ENCODE measurements at regions not wholly inside any gene's neighbourhood (a gene's known extent, or its start where the extent isn't known, plus 50 kb on each side); places are given as distances from the start of the nearest gene placed in this dataset.
A peak's percentile ranks its signal among the peaks of the same experiment; 100 is the strongest.

DNA sequence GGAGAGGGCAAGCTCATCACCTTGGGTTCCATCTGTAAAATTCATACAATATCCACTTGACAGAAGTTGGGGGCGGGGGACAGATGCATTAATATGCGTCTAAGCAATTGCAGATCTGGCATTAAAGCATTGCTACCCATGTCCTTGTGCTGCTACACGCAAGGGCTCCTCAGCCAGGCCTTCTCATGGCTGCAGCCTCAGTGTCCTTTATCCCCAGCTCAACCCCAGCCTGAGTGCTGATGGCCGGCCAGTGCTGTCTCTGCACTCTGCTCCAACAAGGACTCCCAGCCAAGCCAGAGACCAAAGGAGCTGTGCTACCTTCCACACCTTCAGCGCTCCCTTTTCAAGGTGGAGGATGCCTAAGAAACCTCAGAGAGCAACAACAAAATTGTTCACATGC, 188.5 kb upstream of the STXBP5 start:
- TF ChIP-seq, protein P1, sequence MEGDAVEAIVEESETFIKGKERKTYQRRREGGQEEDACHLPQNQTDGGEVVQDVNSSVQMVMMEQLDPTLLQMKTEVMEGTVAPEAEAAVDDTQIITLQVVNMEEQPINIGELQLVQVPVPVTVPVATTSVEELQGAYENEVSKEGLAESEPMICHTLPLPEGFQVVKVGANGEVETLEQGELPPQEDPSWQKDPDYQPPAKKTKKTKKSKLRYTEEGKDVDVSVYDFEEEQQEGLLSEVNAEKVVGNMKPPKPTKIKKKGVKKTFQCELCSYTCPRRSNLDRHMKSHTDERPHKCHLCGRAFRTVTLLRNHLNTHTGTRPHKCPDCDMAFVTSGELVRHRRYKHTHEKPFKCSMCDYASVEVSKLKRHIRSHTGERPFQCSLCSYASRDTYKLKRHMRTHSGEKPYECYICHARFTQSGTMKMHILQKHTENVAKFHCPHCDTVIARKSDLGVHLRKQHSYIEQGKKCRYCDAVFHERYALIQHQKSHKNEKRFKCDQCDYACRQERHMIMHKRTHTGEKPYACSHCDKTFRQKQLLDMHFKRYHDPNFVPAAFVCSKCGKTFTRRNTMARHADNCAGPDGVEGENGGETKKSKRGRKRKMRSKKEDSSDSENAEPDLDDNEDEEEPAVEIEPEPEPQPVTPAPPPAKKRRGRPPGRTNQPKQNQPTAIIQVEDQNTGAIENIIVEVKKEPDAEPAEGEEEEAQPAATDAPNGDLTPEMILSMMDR (IDR thresholded peaks at IDR 0.05; ENCODE audit: low read depth, low read length, missing control alignments), result no peak
- DNase-seq (ENCODE audit: low read depth), result no peak
- H3K4me3 ChIP-seq (ENCODE audit: low read depth, low read length), result no peak overlapping the region
- in situ Hi-C loops (cut with HindIII; ENCODE audit: low sequenced_read_pairs), result no loop called here

GRCh38 chr6:147016440-147016839, 187.8 kb upstream of the STXBP5 start:
- TF ChIP-seq, protein P1 (IDR thresholded peaks at IDR 0.05; ENCODE audit: low read depth, low read length, missing control alignments), result no peak
- in situ Hi-C loops (cut with HindIII; ENCODE audit: low sequenced_read_pairs), result no loop called here
- no peak for DNase-seq (ENCODE audit: low read depth)
- H3K4me3 ChIP-seq (ENCODE audit: low read depth, low read length), result no peak overlapping the region

GRCh38 chr6:147017153-147017552, 187.1 kb upstream of the STXBP5 start:
- TF ChIP-seq, protein P1 (IDR thresholded peaks at IDR 0.05; ENCODE audit: low read depth, low read length, missing control alignments), result no peak
- H3K4me3 ChIP-seq (ENCODE audit: low read depth, low read length), result no peak overlapping the region
- in situ Hi-C loops (cut with HindIII; ENCODE audit: low sequenced_read_pairs), result no loop called here
- no peak for DNase-seq (ENCODE audit: low read depth)

DNA sequence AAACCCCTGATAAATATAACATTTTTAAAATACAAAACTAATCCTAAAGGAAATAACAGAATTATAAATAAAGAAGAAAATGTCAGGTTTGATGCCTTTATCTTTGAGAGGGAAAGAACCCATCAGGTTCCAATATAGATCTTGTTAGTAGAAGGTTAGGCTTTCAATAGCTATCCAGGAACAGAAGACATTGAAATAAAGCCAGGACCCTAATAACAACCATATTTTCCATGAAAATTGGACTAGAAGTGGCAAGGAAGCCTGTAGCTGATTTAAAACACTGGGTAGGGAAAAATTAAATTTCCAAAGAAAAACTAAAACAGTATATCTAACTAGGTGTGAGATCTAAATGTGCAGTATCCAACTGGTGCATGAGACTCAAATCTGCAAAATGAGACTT, 185.2 kb upstream of the STXBP5 start:
- in situ Hi-C loops (cut with HindIII; ENCODE audit: low sequenced_read_pairs), result no loop called here
- TF ChIP-seq, protein P1 (IDR thresholded peaks at IDR 0.05; ENCODE audit: low read depth, low read length, missing control alignments), result no peak
- DNase-seq (ENCODE audit: low read depth), result no peak
- no peak overlapping the region for H3K4me3 ChIP-seq (ENCODE audit: low read depth, low read length)

GRCh38 chr6:147022041-147022440, 182.2 kb upstream of the STXBP5 start:
- peak; percentile 70 for DNase-seq (ENCODE audit: low read depth)
- TF ChIP-seq, protein P1 (IDR thresholded peaks at IDR 0.05; ENCODE audit: low read depth, low read length, missing control alignments), result no peak
- in situ Hi-C loops (cut with HindIII; ENCODE audit: low sequenced_read_pairs), result no loop called here
- H3K4me3 ChIP-seq (ENCODE audit: low read depth, low read length), result no peak overlapping the region

DNA sequence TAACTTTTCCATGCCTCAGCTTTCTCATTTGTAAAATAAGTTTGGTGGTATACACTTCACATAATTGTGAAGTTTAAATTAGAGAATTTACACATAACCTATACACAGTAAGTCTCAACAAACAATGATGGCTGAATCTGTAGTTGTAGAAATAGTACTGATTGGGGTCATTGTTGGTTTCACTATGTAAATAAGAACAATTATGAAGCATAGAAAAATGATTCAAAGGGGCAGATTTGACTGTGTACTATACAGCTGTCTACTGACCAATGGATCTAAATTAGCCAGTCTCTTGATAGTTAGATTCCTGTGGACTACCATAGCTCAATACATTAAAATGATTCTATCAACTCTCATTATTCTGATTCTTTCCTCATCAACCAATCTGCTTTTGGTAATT, 181.1 kb upstream of the STXBP5 start:
- in situ Hi-C loops (cut with HindIII; ENCODE audit: low sequenced_read_pairs), result no loop called here
- H3K4me3 ChIP-seq (ENCODE audit: low read depth, low read length), result no peak overlapping the region
- TF ChIP-seq, protein P1 (IDR thresholded peaks at IDR 0.05; ENCODE audit: low read depth, low read length, missing control alignments), result no peak
- no peak for DNase-seq (ENCODE audit: low read depth)

- in situ Hi-C loops (cut with HindIII; ENCODE audit: low sequenced_read_pairs), result no loop called here
- TF ChIP-seq, protein P1 (IDR thresholded peaks at IDR 0.05; ENCODE audit: low read depth, low read length, missing control alignments), result no peak
- no peak overlapping the region for H3K4me3 ChIP-seq (ENCODE audit: low read depth, low read length)
- no peak for DNase-seq (ENCODE audit: low read depth)
Observed at GRCh38 chr6:147023581-147023980, 180.6 kb upstream of the STXBP5 start.

Measured in astrocyte of the cerebellum (primary cell).